SU-DHL-6 (cell line): ENCODE measurements at regions not wholly inside any gene's neighbourhood (a gene's known extent, or its start where the extent isn't known, plus 50 kb on each side); places are given as distances from the start of the nearest gene placed in this dataset.

ENCODE experiments used
- CTCF ChIP-seq: fragments of 200-600 bp; sonication (generic); IDR thresholded peaks from one replicate; pipeline ENCODE4 v1.5.1; 2017; ENCODE audit warnings: antibody characterized with exemption, mild to moderate bottlenecking, low read length, moderate library complexity; ENCODE audit not compliant: insufficient read depth, poor library complexity, severe bottlenecking
- EZH2phosphoT487 ChIP-seq: fragments of 200-600 bp; sonication (generic), shearing (Covaris generic); conservative IDR thresholded peaks from 2 replicates; pipeline ENCODE4 v1.6.1; 2018; ENCODE audit warnings: mild to moderate bottlenecking, antibody characterized with exemption, low read length, moderate library complexity, mixed read lengths

GRCh38 chr3:103127737-103128136, 692.9 kb downstream of the ZPLD1 start:
- TF ChIP-seq CTCF (no peak), EZH2phosphoT487 (no peak)
